H1 (cell line): ENCODE measurements at regions not wholly inside any gene's neighbourhood (a gene's known extent, or its start where the extent isn't known, plus 50 kb on each side); places are given as distances from the start of the nearest gene placed in this dataset.

Source experiments
- CHD1 ChIP-seq: IDR thresholded peaks from 2 replicates; pipeline ENCODE4 v1.6.1; 2012; ENCODE audit warnings: low read depth, low read length, improper control_type of control experiment
- CHD7 ChIP-seq: fragments of 300-600 bp; sonication (generic); IDR thresholded peaks from 2 replicates; pipeline ENCODE4 v1.7.1; 2012; ENCODE audit warnings: low read length, moderate library complexity, mild to moderate bottlenecking, inconsistent platforms; ENCODE audit not compliant: insufficient replicate concordance
- GABPA ChIP-seq: IDR thresholded peaks from 2 replicates; pipeline ENCODE4 v1.6.1; 2011; ENCODE audit warnings: mild to moderate bottlenecking, low read length, moderate library complexity, borderline replicate concordance; ENCODE audit not compliant: insufficient read depth
- TAF7 ChIP-seq: optimal IDR thresholded peaks from 2 replicates; pipeline ENCODE3; 2011; ENCODE audit warnings: low read depth, mild to moderate bottlenecking, inconsistent platforms, low read length, moderate library complexity, borderline replicate concordance
- TCF12 ChIP-seq: IDR thresholded peaks from 2 replicates; pipeline ENCODE4 v1.6.1; 2011; ENCODE audit warnings: low read depth, mild to moderate bottlenecking, low read length

GRCh38 chr2:150601280-150602038, 114.0 kb upstream of the RND3 start (continued):
- TF ChIP-seq CHD7 = no peak
- no peak for TF ChIP-seq CHD1
- TF ChIP-seq TCF12 = no peak
- TF ChIP-seq TAF7 = no peak
- TF ChIP-seq GABPA = no peak
